HepG2 (cell line): ENCODE measurements at regions not wholly inside any gene's neighbourhood (a gene's known extent, or its start where the extent isn't known, plus 50 kb on each side); places are given as distances from the start of the nearest gene placed in this dataset.

Experiments used
- CCDC6 ChIP-seq: sonication (generic); formaldehyde crosslinking; IDR thresholded peaks from 2 replicates; pipeline ENCODE4 v1.8.1; 2022; ENCODE audit warnings: mild to moderate bottlenecking, missing genetic modification reagents, moderate library complexity
- FOXP1 ChIP-seq, 2 experiments: fragments of 450-650 bp in 1 of 2; IDR thresholded peaks; 2 replicates each; pipeline ENCODE4 v1.6.1; 2017 to 2018; ENCODE audit warnings: antibody characterized with exemption in 1 of 2
- KLF9 ChIP-seq: IDR thresholded peaks from 2 replicates; pipeline ENCODE4 v1.6.1; 2016; ENCODE audit warnings: low read depth
- MIER2 ChIP-seq: IDR thresholded peaks from 2 replicates; pipeline ENCODE4 v1.6.1; 2016; ENCODE audit warnings: missing biosample characterization, missing genetic modification reagents
- POGZ ChIP-seq: sonication (generic); formaldehyde crosslinking; IDR thresholded peaks from 2 replicates; pipeline ENCODE4 v1.4.0; 2020; ENCODE audit warnings: mild to moderate bottlenecking, missing genetic modification reagents
- REL ChIP-seq: sonication (generic); formaldehyde crosslinking; conservative IDR thresholded peaks from 2 replicates; pipeline ENCODE4 v1.8.0; 2022; ENCODE audit warnings: mild to moderate bottlenecking, missing genetic modification reagents, moderate library complexity
- SAP130 ChIP-seq: IDR thresholded peaks from 2 replicates; pipeline ENCODE4 v1.6.1; 2016; ENCODE audit warnings: low read depth
- TBX3 ChIP-seq: fragments of 450-650 bp; IDR thresholded peaks from 2 replicates; pipeline ENCODE4 v1.6.1; 2017; ENCODE audit warnings: antibody characterized with exemption, mild to moderate bottlenecking, inconsistent platforms, borderline replicate concordance
- ZNF318 ChIP-seq: sonication (generic); formaldehyde crosslinking; IDR thresholded peaks from 2 replicates; pipeline ENCODE4 v1.4.0; 2020; ENCODE audit warnings: mild to moderate bottlenecking, missing genetic modification reagents
- ZNF577 ChIP-seq: sonication (generic); formaldehyde crosslinking; IDR thresholded peaks from 2 replicates; pipeline ENCODE4 v1.4.0; 2020; ENCODE audit warnings: mild to moderate bottlenecking, low read depth, missing genetic modification reagents, borderline replicate concordance
- TF ChIP-seq, protein P1 (sequence below): sonication (generic); formaldehyde crosslinking; conservative IDR thresholded peaks from 2 replicates; pipeline ENCODE4 v1.4.0; 2020; ENCODE audit warnings: missing genetic modification reagents
- TF ChIP-seq, protein P2 (sequence below): sonication (generic); formaldehyde crosslinking; IDR thresholded peaks from 2 replicates; pipeline ENCODE4 v1.4.0; 2020; ENCODE audit warnings: low read depth, missing genetic modification reagents
- TF ChIP-seq, protein P3 (sequence below): sonication (generic); formaldehyde crosslinking; IDR thresholded peaks from 2 replicates; pipeline ENCODE4 v1.4.0; 2020; ENCODE audit warnings: missing genetic modification reagents, borderline replicate concordance

DNA sequence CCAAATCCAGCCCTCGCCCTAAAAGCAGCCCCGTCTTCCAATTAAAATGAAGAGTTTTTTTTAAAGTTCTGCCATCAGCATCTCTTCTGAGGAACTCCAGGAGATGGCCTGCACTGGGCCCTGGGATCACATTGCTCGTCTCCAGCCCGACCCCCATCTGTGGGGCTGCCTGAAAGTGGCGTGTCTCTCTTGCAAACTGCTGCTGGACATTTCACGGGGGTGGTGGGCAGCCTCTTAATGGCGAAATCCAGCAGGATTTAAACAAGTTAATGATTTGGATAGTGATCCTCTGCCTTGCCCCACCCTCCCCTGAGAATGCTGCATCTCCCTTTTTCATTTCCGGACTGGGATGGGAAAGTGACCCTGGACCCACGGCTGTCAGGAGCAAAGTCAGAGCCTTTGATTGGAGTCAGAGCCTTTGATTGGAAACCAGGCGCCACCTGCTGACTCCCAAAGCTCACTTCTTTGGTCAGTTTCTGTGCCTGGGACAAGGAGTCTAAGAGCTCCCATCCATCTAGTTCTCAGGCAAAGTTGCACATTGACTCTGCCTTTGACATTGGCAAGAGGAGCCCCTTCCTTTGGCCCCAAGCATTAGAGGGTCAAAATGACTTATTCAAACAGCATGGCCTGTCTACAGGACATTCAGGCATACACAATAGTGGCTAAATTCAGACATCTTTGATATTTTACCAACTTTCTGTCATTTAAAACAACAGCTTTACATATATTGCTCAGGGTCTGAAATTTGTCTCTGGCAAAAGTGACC lies 155.2 kb downstream of the SH3BP4 start (continued):
- TF ChIP-seq, protein P1, sequence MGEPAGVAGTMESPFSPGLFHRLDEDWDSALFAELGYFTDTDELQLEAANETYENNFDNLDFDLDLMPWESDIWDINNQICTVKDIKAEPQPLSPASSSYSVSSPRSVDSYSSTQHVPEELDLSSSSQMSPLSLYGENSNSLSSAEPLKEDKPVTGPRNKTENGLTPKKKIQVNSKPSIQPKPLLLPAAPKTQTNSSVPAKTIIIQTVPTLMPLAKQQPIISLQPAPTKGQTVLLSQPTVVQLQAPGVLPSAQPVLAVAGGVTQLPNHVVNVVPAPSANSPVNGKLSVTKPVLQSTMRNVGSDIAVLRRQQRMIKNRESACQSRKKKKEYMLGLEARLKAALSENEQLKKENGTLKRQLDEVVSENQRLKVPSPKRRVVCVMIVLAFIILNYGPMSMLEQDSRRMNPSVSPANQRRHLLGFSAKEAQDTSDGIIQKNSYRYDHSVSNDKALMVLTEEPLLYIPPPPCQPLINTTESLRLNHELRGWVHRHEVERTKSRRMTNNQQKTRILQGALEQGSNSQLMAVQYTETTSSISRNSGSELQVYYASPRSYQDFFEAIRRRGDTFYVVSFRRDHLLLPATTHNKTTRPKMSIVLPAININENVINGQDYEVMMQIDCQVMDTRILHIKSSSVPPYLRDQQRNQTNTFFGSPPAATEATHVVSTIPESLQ (CRISPR knock-in tag): 0 out of 2 replicates have a peak, but pooled peaks have one; percentile 73
- TF ChIP-seq CCDC6 (CRISPR knock-in tag): no peak
- TF ChIP-seq ZNF577 (CRISPR knock-in tag): no peak
- no peak for TF ChIP-seq REL
- 0 out of 2 replicates have a peak, but pooled peaks have one; percentile 14 for TF ChIP-seq POGZ
- no peak for TF ChIP-seq TBX3
- TF ChIP-seq, protein P2, sequence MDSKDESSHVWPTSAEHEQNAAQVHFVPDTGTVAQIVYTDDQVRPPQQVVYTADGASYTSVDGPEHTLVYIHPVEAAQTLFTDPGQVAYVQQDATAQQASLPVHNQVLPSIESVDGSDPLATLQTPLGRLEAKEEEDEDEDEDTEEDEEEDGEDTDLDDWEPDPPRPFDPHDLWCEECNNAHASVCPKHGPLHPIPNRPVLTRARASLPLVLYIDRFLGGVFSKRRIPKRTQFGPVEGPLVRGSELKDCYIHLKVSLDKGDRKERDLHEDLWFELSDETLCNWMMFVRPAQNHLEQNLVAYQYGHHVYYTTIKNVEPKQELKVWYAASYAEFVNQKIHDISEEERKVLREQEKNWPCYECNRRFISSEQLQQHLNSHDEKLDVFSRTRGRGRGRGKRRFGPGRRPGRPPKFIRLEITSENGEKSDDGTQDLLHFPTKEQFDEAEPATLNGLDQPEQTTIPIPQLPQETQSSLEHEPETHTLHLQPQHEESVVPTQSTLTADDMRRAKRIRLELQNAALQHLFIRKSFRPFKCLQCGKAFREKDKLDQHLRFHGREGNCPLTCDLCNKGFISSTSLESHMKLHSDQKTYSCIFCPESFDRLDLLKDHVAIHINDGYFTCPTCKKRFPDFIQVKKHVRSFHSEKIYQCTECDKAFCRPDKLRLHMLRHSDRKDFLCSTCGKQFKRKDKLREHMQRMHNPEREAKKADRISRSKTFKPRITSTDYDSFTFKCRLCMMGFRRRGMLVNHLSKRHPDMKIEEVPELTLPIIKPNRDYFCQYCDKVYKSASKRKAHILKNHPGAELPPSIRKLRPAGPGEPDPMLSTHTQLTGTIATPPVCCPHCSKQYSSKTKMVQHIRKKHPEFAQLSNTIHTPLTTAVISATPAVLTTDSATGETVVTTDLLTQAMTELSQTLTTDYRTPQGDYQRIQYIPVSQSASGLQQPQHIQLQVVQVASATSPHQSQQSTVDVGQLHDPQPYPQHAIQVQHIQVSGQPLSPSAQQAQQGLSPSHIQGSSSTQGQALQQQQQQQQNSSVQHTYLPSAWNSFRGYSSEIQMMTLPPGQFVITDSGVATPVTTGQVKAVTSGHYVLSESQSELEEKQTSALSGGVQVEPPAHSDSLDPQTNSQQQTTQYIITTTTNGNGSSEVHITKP (CRISPR knock-in tag): peak; percentile 30; the same call in 1 of the 2 replicates
- TF ChIP-seq ZNF318 (CRISPR knock-in tag): 0 out of 2 replicates have a peak, but pooled peaks have one; percentile 48
- TF ChIP-seq FOXP1 (IDR thresholded peaks at IDR 0.05): no peak
- TF ChIP-seq FOXP1 (CRISPR knock-in tag; IDR thresholded peaks at IDR 0.05): 0 out of 2 replicates have a peak, but pooled peaks have one; percentile 14
- TF ChIP-seq MIER2 (CRISPR knock-in tag): peak; percentile 70; the same call in 1 of the 2 replicates
- TF ChIP-seq, protein P3, sequence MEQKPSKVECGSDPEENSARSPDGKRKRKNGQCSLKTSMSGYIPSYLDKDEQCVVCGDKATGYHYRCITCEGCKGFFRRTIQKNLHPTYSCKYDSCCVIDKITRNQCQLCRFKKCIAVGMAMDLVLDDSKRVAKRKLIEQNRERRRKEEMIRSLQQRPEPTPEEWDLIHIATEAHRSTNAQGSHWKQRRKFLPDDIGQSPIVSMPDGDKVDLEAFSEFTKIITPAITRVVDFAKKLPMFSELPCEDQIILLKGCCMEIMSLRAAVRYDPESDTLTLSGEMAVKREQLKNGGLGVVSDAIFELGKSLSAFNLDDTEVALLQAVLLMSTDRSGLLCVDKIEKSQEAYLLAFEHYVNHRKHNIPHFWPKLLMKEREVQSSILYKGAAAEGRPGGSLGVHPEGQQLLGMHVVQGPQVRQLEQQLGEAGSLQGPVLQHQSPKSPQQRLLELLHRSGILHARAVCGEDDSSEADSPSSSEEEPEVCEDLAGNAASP (CRISPR knock-in tag): peak; percentile 52
- peak; percentile 53; the same call in 1 of the 2 replicates for TF ChIP-seq SAP130
- TF ChIP-seq KLF9 (CRISPR knock-in tag): 0 out of 2 replicates have a peak, but pooled peaks have one; percentile 61
